H9 (cell line): ENCODE measurements at regions not wholly inside any gene's neighbourhood (a gene's known extent, or its start where the extent isn't known, plus 50 kb on each side); places are given as distances from the start of the nearest gene placed in this dataset.

Source experiments
- DNase-seq: peaks from one replicate; pipeline ENCODE4 v3.0.0-alpha.2; 2017
- H2AFZ ChIP-seq: one replicate; pipeline ENCODE4 v1.6.1; 2013; ENCODE audit warnings: mild to moderate bottlenecking, low read length, control low read depth, moderate library complexity
- H2AK5ac ChIP-seq: 2 replicates; pipeline ENCODE4 v1.6.1; 2013; ENCODE audit warnings: low read length, control low read depth, mixed read lengths; ENCODE audit not compliant: insufficient read length
- H2BK120ac ChIP-seq: one replicate; pipeline ENCODE4 v1.6.1; 2013; ENCODE audit warnings: low read depth, mild to moderate bottlenecking, low read length, control low read depth, inconsistent platforms; ENCODE audit not compliant: poor library complexity, severe bottlenecking
- H2BK12ac ChIP-seq: 2 replicates; pipeline ENCODE4 v1.6.1; 2013; ENCODE audit warnings: low read length, control low read depth, mixed read lengths, low read depth; ENCODE audit not compliant: insufficient read length
- H2BK15ac ChIP-seq: 2 replicates; pipeline ENCODE4 v1.6.1; 2013; ENCODE audit warnings: low read depth, low read length, control low read depth
- H2BK20ac ChIP-seq: one replicate; pipeline ENCODE4 v1.6.1; 2013; ENCODE audit warnings: low read depth, mild to moderate bottlenecking, low read length, control low read depth, inconsistent platforms; ENCODE audit not compliant: poor library complexity, severe bottlenecking
- H2BK5ac ChIP-seq: 2 replicates; pipeline ENCODE4 v1.6.1; 2013; ENCODE audit warnings: low read length, control low read depth, mixed read lengths; ENCODE audit not compliant: insufficient read length
- H3K14ac ChIP-seq: 2 replicates; pipeline ENCODE4 v1.6.1; 2013; ENCODE audit warnings: low read length, control low read depth; ENCODE audit not compliant: insufficient read depth
- H3K18ac ChIP-seq: 2 replicates; pipeline ENCODE4 v1.6.1; 2013; ENCODE audit warnings: low read depth, mild to moderate bottlenecking, mixed read lengths, low read length, control low read depth; ENCODE audit not compliant: insufficient read length
- H3K23ac ChIP-seq: 2 replicates; pipeline ENCODE4 v1.6.1; 2013; ENCODE audit warnings: low read length, control low read depth, mixed read lengths, low read depth; ENCODE audit not compliant: insufficient read length
- H3K23me2 ChIP-seq: 2 replicates; pipeline ENCODE4 v1.6.1; 2013; ENCODE audit warnings: low read depth, mild to moderate bottlenecking, mixed read lengths, low read length, control low read depth; ENCODE audit not compliant: insufficient read length, poor library complexity, severe bottlenecking
- H3K27ac ChIP-seq: 2 replicates; pipeline ENCODE4 v1.5.1; 2013; ENCODE audit warnings: low read length, control low read depth, mixed read lengths, low read depth; ENCODE audit not compliant: insufficient read length
- H3K27me3 ChIP-seq: 2 replicates; pipeline ENCODE4 v1.6.1; 2013; ENCODE audit warnings: low read length, control low read depth, inconsistent platforms; ENCODE audit not compliant: insufficient read depth
- H3K4ac ChIP-seq: 2 replicates; pipeline ENCODE4 v1.6.1; 2013; ENCODE audit warnings: low read depth, mild to moderate bottlenecking, control low read depth, inconsistent platforms, low read length, moderate library complexity
- H3K4me1 ChIP-seq: 2 replicates; pipeline ENCODE4 v1.6.1; 2013; ENCODE audit warnings: low read length, control low read depth, inconsistent platforms; ENCODE audit not compliant: insufficient read depth
- H3K4me2 ChIP-seq: 2 replicates; pipeline ENCODE4 v1.6.1; 2013; ENCODE audit warnings: low read length, control low read depth, mixed read lengths; ENCODE audit not compliant: insufficient read length, insufficient read depth
- H3K56ac ChIP-seq: 2 replicates; pipeline ENCODE4 v1.6.1; 2013; ENCODE audit warnings: low read depth, mild to moderate bottlenecking, mixed read lengths, low read length, control low read depth; ENCODE audit not compliant: insufficient read length
- H3K79me1 ChIP-seq: 2 replicates; pipeline ENCODE4 v1.6.1; 2013; ENCODE audit warnings: low read depth, mild to moderate bottlenecking, moderate library complexity, low read length, control low read depth, inconsistent platforms; ENCODE audit not compliant: insufficient read depth, poor library complexity, severe bottlenecking
- H3K79me2 ChIP-seq: 2 replicates; pipeline ENCODE4 v1.6.1; 2013; ENCODE audit warnings: low read length, control low read depth, inconsistent platforms; ENCODE audit not compliant: insufficient read depth
- H3K9ac ChIP-seq: 2 replicates; pipeline ENCODE4 v1.6.1; 2013; ENCODE audit warnings: low read length, control low read depth, mixed read lengths; ENCODE audit not compliant: insufficient read length; ENCODE audit errors: extremely low read depth
- H3K9me3 ChIP-seq: one replicate; pipeline ENCODE4 v1.6.1; 2013; ENCODE audit warnings: low read depth, low read length, inconsistent platforms; ENCODE audit not compliant: control insufficient read depth
- H3T11ph ChIP-seq: one replicate; pipeline ENCODE4 v1.6.1; 2013; ENCODE audit warnings: mild to moderate bottlenecking, low read length, control low read depth, inconsistent platforms
- H4K20me1 ChIP-seq: one replicate; pipeline ENCODE4 v1.6.1; 2013; ENCODE audit not compliant: control insufficient read depth, insufficient read length, insufficient read depth
- H4K5ac ChIP-seq: 2 replicates; pipeline ENCODE4 v1.6.1; 2013; ENCODE audit warnings: low read depth, mild to moderate bottlenecking, mixed read lengths, low read length, control low read depth; ENCODE audit not compliant: insufficient read length
- H4K8ac ChIP-seq: replicated peaks from 2 replicates; pipeline ENCODE4 v1.6.1; 2013; ENCODE audit warnings: low read length, control low read depth, mixed read lengths, low read depth; ENCODE audit not compliant: insufficient read length
- H4K91ac ChIP-seq: 2 replicates; pipeline ENCODE4 v1.6.1; 2013; ENCODE audit warnings: low read depth, mild to moderate bottlenecking, moderate library complexity, mixed read lengths, low read length, control low read depth; ENCODE audit not compliant: insufficient read length
- H3K27ac Mint-ChIP-seq, 3 experiments: 2 replicates in 2 of 3; 3 replicates in 1 of 3; pipeline ENCODE4 v1.8.0; 2020 to 2021; ENCODE audit warnings: mixed read lengths in 3 of 3, mild to moderate bottlenecking in 1 of 3, moderate library complexity in 1 of 3
- H3K27me3 Mint-ChIP-seq: 2 replicates; pipeline ENCODE4 v1.8.0; 2021; ENCODE audit warnings: low read depth, mild to moderate bottlenecking, moderate library complexity, mixed read lengths
- H3K36me3 Mint-ChIP-seq, 3 experiments: 2 replicates in 2 of 3; 3 replicates in 1 of 3; pipeline ENCODE4 v1.8.0; 2020 to 2021; ENCODE audit warnings: low read depth in 3 of 3, mixed read lengths in 3 of 3; ENCODE audit not compliant: insufficient read depth in 1 of 3
- H3K4me1 Mint-ChIP-seq, 2 experiments: 2 replicates each; pipeline ENCODE4 v1.8.0; 2020; ENCODE audit warnings: mixed read lengths in 2 of 2
- H3K4me3 Mint-ChIP-seq, 2 experiments: 2 replicates in 1 of 2; 3 replicates in 1 of 2; pipeline ENCODE4 v1.8.0; 2020 to 2021; ENCODE audit warnings: mild to moderate bottlenecking in 2 of 2, mixed read lengths in 2 of 2, moderate library complexity in 1 of 2
- H3K9me3 Mint-ChIP-seq, 2 experiments: 2 replicates in 1 of 2; 3 replicates in 1 of 2; pipeline ENCODE4 v1.8.0; 2020; ENCODE audit warnings: mild to moderate bottlenecking in 2 of 2, mixed read lengths in 2 of 2, moderate library complexity in 1 of 2
- CTCF ChIP-seq: fragments of 200-600 bp; sonication (generic); conservative IDR thresholded peaks from 3 replicates; pipeline ENCODE4 v1.8.0; 2021; ENCODE audit warnings: antibody characterized with exemption, mild to moderate bottlenecking
- WGBS: extraction: QIAGEN DNeasy Blood & Tissue Kit; methylation state at CpG from one replicate; pipeline ENCODE4 v1.1.7; 2013; ENCODE audit warnings: missing lambda C conversion rate, low lambda C conversion rate, mixed read lengths; ENCODE audit not compliant: insufficient read length; ENCODE audit errors: extremely low coverage; 5-methylcytosine and 5-hydroxymethylcytosine counted together

- H3K4me2 ChIP-seq, result no peak overlapping the region
- Mint-ChIP-seq H3K9me3 (no peaks in the 10 kb centered on the region), H3K4me1 (peaks cover 7 to 9% of the 10 kb centered on the region in 2 experiments), H3K36me3 (no peaks in the 10 kb centered on the region), H3K27me3 (no peaks in the 10 kb centered on the region), H3K4me3 (no peak overlapping the region), H3K27ac (no peak overlapping the region)
- H3K79me2 ChIP-seq, result no peaks in the 10 kb centered on the region
- no peak overlapping the region for H2BK120ac ChIP-seq
- no peak overlapping the region for H3K4ac ChIP-seq
- H3K27ac ChIP-seq, result no peak overlapping the region
- no peak overlapping the region for H3K18ac ChIP-seq
- no peaks in the 10 kb centered on the region for H3K9me3 ChIP-seq
- no peaks in the 10 kb centered on the region for H3K27me3 ChIP-seq
- no peak overlapping the region for H3K56ac ChIP-seq
- no peak overlapping the region for H4K91ac ChIP-seq
- H3K23ac ChIP-seq, result no peak overlapping the region
- no peaks in the 10 kb centered on the region for H3K23me2 ChIP-seq
- H4K5ac ChIP-seq, result no peak overlapping the region
- H3K4me1 ChIP-seq, result no peaks in the 10 kb centered on the region
- H4K20me1 ChIP-seq, result no peaks in the 10 kb centered on the region
- DNase-seq, result no peak
- no peaks in the 10 kb centered on the region for H3K79me1 ChIP-seq
- H2AK5ac ChIP-seq, result no peak overlapping the region
- peak; percentile 52 for TF ChIP-seq CTCF
- WGBS, result no CpG with 5 or more reads among the region's 2 CpGs
- no peak overlapping the region for H2BK5ac ChIP-seq
- no peak overlapping the region for H2BK15ac ChIP-seq
- no peak overlapping the region for H4K8ac ChIP-seq
- no peak overlapping the region for H2BK12ac ChIP-seq
- no peak overlapping the region for H3K14ac ChIP-seq
- H2BK20ac ChIP-seq, result no peak overlapping the region
- no peak overlapping the region for H2AFZ ChIP-seq
- H3T11ph ChIP-seq, result no peak overlapping the region
- H3K9ac ChIP-seq, result no peak overlapping the region
Measured at GRCh38 chr4:125526420-125526819, 211.7 kb downstream of the FAT4 start.
